HEK293 (cell line): ENCODE measurements at regions not wholly inside any gene's neighbourhood (a gene's known extent, or its start where the extent isn't known, plus 50 kb on each side); places are given as distances from the start of the nearest gene placed in this dataset.

Source experiments
- KLF16 ChIP-seq: fragments of 450-650 bp; formaldehyde crosslinking; IDR thresholded peaks from 2 replicates; pipeline ENCODE4 v1.5.1; 2017; ENCODE audit warnings: missing biosample characterization, missing genetic modification characterization
- KLF8 ChIP-seq: fragments of 450-650 bp; formaldehyde crosslinking; IDR thresholded peaks from 2 replicates; pipeline ENCODE4 v1.5.1; 2016; ENCODE audit warnings: missing biosample characterization, missing genetic modification characterization
- KLF9 ChIP-seq: fragments of 450-650 bp; formaldehyde crosslinking; IDR thresholded peaks from 2 replicates; pipeline ENCODE4 v1.5.1; 2016; ENCODE audit warnings: missing biosample characterization, missing genetic modification characterization, low read depth
- OSR2 ChIP-seq: fragments of 450-650 bp; formaldehyde crosslinking; IDR thresholded peaks from 2 replicates; pipeline ENCODE4 v1.5.1; 2016; ENCODE audit warnings: missing biosample characterization, missing genetic modification characterization
- SP7 ChIP-seq: fragments of 450-650 bp; formaldehyde crosslinking; IDR thresholded peaks from 2 replicates; pipeline ENCODE4 v1.5.1; 2016; ENCODE audit warnings: missing biosample characterization, missing genetic modification characterization
- ZNF404 ChIP-seq: fragments of 450-650 bp; formaldehyde crosslinking; IDR thresholded peaks from 2 replicates; pipeline ENCODE4 v1.5.1; 2017; ENCODE audit warnings: missing biosample characterization, missing genetic modification characterization
- ZNF585B ChIP-seq: fragments of 450-650 bp; formaldehyde crosslinking; IDR thresholded peaks from 2 replicates; pipeline ENCODE4 v1.5.1; 2016; ENCODE audit warnings: missing biosample characterization, missing genetic modification characterization
- ZNF600 ChIP-seq: fragments of 450-650 bp; formaldehyde crosslinking; IDR thresholded peaks from 2 replicates; pipeline ENCODE4 v1.5.1; 2016; ENCODE audit warnings: missing biosample characterization, missing genetic modification characterization
- ZNF610 ChIP-seq: fragments of 450-650 bp; formaldehyde crosslinking; IDR thresholded peaks from 2 replicates; pipeline ENCODE4 v1.5.1; 2016; ENCODE audit warnings: missing biosample characterization, missing genetic modification characterization, borderline replicate concordance
- ZNF629 ChIP-seq: fragments of 450-650 bp; formaldehyde crosslinking; IDR thresholded peaks from 2 replicates; pipeline ENCODE4 v1.5.1; 2017; ENCODE audit warnings: missing biosample characterization, missing genetic modification characterization
- ZNF658 ChIP-seq: fragments of 450-650 bp; formaldehyde crosslinking; IDR thresholded peaks from 2 replicates; pipeline ENCODE4; 2016; ENCODE audit warnings: missing biosample characterization, missing genetic modification characterization
- ZNF791 ChIP-seq: fragments of 450-650 bp; formaldehyde crosslinking; IDR thresholded peaks from 2 replicates; pipeline ENCODE4 v1.5.1; 2016; ENCODE audit warnings: missing biosample characterization, missing genetic modification characterization
- ZSCAN23 ChIP-seq: fragments of 450-650 bp; formaldehyde crosslinking; IDR thresholded peaks from 2 replicates; pipeline ENCODE4 v1.5.1; 2016; ENCODE audit warnings: missing biosample characterization, missing genetic modification characterization
- TF ChIP-seq, protein P1 (sequence below): fragments of 450-650 bp; formaldehyde crosslinking; IDR thresholded peaks from 2 replicates; pipeline ENCODE4 v1.5.1; 2017; ENCODE audit warnings: missing biosample characterization, missing genetic modification characterization
- TF ChIP-seq, protein P2 (sequence below): fragments of 450-650 bp; formaldehyde crosslinking; IDR thresholded peaks from 2 replicates; pipeline ENCODE4 v1.5.1; 2017; ENCODE audit warnings: missing biosample characterization, missing genetic modification characterization
- TF ChIP-seq, protein P3 (sequence below): fragments of 450-650 bp; formaldehyde crosslinking; IDR thresholded peaks from 2 replicates; pipeline ENCODE4 v1.5.1; 2017; ENCODE audit warnings: missing biosample characterization, mild to moderate bottlenecking, missing genetic modification characterization, moderate library complexity
- TF ChIP-seq, protein P4 (sequence below): fragments of 450-650 bp; formaldehyde crosslinking; IDR thresholded peaks from 2 replicates; pipeline ENCODE4 v1.5.1; 2016; ENCODE audit warnings: missing biosample characterization, missing genetic modification characterization
- TF ChIP-seq, protein P5 (sequence below): fragments of 450-650 bp; formaldehyde crosslinking; IDR thresholded peaks from 2 replicates; pipeline ENCODE4 v1.5.1; 2016; ENCODE audit warnings: missing biosample characterization, missing genetic modification characterization
- TF ChIP-seq, protein P6 (sequence below): fragments of 450-650 bp; formaldehyde crosslinking; IDR thresholded peaks from 2 replicates; pipeline ENCODE4 v1.5.1; 2016; ENCODE audit warnings: missing biosample characterization, missing genetic modification characterization
- TF ChIP-seq, protein P7 (sequence below): fragments of 450-650 bp; formaldehyde crosslinking; IDR thresholded peaks from 2 replicates; pipeline ENCODE4 v1.5.1; 2017; ENCODE audit warnings: missing biosample characterization, missing genetic modification characterization

DNA sequence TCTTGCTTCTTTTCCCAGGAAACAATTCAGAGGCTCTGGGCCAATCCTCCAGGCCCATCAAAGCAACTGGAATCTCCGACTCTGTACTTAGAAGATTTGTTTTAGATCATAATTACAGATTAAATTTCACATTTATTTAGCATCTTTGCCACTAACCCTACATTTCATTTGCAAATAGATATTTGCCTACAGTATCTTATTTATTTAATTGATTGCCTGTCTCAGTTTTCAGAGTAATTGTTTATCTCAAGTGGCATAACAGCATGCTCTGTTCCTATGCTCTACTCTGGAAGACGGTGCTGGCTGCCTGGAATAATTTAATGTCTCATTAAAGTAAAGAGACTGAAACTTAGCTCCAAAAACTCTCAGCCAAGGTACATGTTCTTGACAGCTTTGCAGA lies 213.4 kb downstream of the HNMT start (continued):
- TF ChIP-seq, protein P1, sequence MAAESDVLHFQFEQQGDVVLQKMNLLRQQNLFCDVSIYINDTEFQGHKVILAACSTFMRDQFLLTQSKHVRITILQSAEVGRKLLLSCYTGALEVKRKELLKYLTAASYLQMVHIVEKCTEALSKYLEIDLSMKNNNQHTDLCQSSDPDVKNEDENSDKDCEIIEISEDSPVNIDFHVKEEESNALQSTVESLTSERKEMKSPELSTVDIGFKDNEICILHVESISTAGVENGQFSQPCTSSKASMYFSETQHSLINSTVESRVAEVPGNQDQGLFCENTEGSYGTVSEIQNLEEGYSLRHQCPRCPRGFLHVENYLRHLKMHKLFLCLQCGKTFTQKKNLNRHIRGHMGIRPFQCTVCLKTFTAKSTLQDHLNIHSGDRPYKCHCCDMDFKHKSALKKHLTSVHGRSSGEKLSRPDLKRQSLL (tag by site-specific recombination): no peak
- peak; percentile 96 for TF ChIP-seq SP7
- TF ChIP-seq, protein P2, sequence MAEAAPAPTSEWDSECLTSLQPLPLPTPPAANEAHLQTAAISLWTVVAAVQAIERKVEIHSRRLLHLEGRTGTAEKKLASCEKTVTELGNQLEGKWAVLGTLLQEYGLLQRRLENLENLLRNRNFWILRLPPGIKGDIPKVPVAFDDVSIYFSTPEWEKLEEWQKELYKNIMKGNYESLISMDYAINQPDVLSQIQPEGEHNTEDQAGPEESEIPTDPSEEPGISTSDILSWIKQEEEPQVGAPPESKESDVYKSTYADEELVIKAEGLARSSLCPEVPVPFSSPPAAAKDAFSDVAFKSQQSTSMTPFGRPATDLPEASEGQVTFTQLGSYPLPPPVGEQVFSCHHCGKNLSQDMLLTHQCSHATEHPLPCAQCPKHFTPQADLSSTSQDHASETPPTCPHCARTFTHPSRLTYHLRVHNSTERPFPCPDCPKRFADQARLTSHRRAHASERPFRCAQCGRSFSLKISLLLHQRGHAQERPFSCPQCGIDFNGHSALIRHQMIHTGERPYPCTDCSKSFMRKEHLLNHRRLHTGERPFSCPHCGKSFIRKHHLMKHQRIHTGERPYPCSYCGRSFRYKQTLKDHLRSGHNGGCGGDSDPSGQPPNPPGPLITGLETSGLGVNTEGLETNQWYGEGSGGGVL (tag by site-specific recombination): no peak
- no peak for TF ChIP-seq KLF9 (tag by site-specific recombination)
- TF ChIP-seq ZNF610: no peak
- TF ChIP-seq, protein P3, sequence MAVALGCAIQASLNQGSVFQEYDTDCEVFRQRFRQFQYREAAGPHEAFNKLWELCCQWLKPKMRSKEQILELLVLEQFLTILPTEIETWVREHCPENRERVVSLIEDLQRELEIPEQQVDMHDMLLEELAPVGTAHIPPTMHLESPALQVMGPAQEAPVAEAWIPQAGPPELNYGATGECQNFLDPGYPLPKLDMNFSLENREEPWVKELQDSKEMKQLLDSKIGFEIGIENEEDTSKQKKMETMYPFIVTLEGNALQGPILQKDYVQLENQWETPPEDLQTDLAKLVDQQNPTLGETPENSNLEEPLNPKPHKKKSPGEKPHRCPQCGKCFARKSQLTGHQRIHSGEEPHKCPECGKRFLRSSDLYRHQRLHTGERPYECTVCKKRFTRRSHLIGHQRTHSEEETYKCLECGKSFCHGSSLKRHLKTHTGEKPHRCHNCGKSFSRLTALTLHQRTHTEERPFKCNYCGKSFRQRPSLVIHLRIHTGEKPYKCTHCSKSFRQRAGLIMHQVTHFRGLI (tag by site-specific recombination): peak; percentile 51; the same call in 1 of the 2 replicates
- TF ChIP-seq, protein P4, sequence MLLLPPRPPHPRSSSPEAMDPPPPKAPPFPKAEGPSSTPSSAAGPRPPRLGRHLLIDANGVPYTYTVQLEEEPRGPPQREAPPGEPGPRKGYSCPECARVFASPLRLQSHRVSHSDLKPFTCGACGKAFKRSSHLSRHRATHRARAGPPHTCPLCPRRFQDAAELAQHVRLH (tag by site-specific recombination): no peak
- 0 out of 2 replicates have a peak, but pooled peaks have one; percentile 45 for TF ChIP-seq KLF8 (tag by site-specific recombination)
- TF ChIP-seq ZNF629 (tag by site-specific recombination): peak; percentile 56
- TF ChIP-seq KLF16 (tag by site-specific recombination): no peak
- TF ChIP-seq ZNF600 (tag by site-specific recombination): peak; percentile 69; the same call in 1 of the 2 replicates
- TF ChIP-seq, protein P5, sequence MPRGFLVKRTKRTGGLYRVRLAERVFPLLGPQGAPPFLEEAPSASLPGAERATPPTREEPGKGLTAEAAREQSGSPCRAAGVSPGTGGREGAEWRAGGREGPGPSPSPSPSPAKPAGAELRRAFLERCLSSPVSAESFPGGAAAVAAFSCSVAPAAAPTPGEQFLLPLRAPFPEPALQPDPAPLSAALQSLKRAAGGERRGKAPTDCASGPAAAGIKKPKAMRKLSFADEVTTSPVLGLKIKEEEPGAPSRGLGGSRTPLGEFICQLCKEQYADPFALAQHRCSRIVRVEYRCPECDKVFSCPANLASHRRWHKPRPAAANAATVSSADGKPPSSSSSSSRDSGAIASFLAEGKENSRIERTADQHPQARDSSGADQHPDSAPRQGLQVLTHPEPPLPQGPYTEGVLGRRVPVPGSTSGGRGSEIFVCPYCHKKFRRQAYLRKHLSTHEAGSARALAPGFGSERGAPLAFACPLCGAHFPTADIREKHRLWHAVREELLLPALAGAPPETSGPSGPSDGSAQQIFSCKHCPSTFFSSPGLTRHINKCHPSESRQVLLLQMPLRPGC (tag by site-specific recombination): peak; percentile 52; the same call in 1 of the 2 replicates
- no peak for TF ChIP-seq ZNF791
- no peak for TF ChIP-seq ZNF585B (tag by site-specific recombination)
- no peak for TF ChIP-seq ZNF404 (tag by site-specific recombination)
- TF ChIP-seq OSR2: peak; percentile 81
- TF ChIP-seq, protein P6, sequence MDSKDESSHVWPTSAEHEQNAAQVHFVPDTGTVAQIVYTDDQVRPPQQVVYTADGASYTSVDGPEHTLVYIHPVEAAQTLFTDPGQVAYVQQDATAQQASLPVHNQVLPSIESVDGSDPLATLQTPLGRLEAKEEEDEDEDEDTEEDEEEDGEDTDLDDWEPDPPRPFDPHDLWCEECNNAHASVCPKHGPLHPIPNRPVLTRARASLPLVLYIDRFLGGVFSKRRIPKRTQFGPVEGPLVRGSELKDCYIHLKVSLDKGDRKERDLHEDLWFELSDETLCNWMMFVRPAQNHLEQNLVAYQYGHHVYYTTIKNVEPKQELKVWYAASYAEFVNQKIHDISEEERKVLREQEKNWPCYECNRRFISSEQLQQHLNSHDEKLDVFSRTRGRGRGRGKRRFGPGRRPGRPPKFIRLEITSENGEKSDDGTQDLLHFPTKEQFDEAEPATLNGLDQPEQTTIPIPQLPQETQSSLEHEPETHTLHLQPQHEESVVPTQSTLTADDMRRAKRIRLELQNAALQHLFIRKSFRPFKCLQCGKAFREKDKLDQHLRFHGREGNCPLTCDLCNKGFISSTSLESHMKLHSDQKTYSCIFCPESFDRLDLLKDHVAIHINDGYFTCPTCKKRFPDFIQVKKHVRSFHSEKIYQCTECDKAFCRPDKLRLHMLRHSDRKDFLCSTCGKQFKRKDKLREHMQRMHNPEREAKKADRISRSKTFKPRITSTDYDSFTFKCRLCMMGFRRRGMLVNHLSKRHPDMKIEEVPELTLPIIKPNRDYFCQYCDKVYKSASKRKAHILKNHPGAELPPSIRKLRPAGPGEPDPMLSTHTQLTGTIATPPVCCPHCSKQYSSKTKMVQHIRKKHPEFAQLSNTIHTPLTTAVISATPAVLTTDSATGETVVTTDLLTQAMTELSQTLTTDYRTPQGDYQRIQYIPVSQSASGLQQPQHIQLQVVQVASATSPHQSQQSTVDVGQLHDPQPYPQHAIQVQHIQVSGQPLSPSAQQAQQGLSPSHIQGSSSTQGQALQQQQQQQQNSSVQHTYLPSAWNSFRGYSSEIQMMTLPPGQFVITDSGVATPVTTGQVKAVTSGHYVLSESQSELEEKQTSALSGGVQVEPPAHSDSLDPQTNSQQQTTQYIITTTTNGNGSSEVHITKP (tag by site-specific recombination): no peak
- TF ChIP-seq ZNF658 (tag by site-specific recombination): no peak
- TF ChIP-seq, protein P7, sequence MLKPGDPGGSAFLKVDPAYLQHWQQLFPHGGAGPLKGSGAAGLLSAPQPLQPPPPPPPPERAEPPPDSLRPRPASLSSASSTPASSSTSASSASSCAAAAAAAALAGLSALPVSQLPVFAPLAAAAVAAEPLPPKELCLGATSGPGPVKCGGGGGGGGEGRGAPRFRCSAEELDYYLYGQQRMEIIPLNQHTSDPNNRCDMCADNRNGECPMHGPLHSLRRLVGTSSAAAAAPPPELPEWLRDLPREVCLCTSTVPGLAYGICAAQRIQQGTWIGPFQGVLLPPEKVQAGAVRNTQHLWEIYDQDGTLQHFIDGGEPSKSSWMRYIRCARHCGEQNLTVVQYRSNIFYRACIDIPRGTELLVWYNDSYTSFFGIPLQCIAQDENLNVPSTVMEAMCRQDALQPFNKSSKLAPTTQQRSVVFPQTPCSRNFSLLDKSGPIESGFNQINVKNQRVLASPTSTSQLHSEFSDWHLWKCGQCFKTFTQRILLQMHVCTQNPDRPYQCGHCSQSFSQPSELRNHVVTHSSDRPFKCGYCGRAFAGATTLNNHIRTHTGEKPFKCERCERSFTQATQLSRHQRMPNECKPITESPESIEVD: peak; percentile 83
- TF ChIP-seq ZSCAN23 (tag by site-specific recombination): no peak
